ENCODE measurements at regions not wholly inside any gene's neighbourhood (a gene's known extent, or its start where the extent isn't known, plus 50 kb on each side); places are given as distances from the start of the nearest gene placed in this dataset.
"Not testable (repeated sequence)": the region's sequence is repeated elsewhere in the genome, so short reads cannot be mapped to it uniquely, and the experiment has no call there.

GRCh38 chr3:75840160-75840559 lies 54.8 kb upstream of the ZNF717 start:
- H3K4me1 ChIP-seq (ENCODE audit: control insufficient read depth, insufficient read depth, low read length); in situ Hi-C loops (cut with HindIII; ENCODE audit: low pct_unique_long_range_greater_than_20kb, low sequenced_read_pairs); intact Hi-C loops (cut with micrococcal nuclease; ENCODE audit: unreplicated experiment); POLR2A ChIA-PET; CTCF ChIA-PET; ATAC-seq; BruUV-seq (replicated peaks); H3K9me3 ChIP-seq (ENCODE audit: control insufficient read depth, insufficient read depth, low read depth, low read length); H3K27me3 ChIP-seq (ENCODE audit: control insufficient read depth, insufficient read depth, low read length); H3K4me3 ChIP-seq (ENCODE audit: low read depth in 2 of 2, low read length in 2 of 2); H3K36me3 ChIP-seq (ENCODE audit: control insufficient read depth, insufficient read depth, low read length); DNase-seq (ENCODE audit: low read depth, low spot score); H3K27ac ChIP-seq (ENCODE audit: low read length): not testable (repeated sequence)

- H3K9me3 ChIP-seq (ENCODE audit: control insufficient read depth, insufficient read depth, low read depth, low read length); H3K27ac ChIP-seq (ENCODE audit: low read length); H3K27me3 ChIP-seq (ENCODE audit: control insufficient read depth, insufficient read depth, low read length); DNase-seq (ENCODE audit: low read depth, low spot score); H3K4me3 ChIP-seq (ENCODE audit: low read depth in 2 of 2, low read length in 2 of 2); ATAC-seq; BruUV-seq (replicated peaks); H3K4me1 ChIP-seq (ENCODE audit: control insufficient read depth, insufficient read depth, low read length); H3K36me3 ChIP-seq (ENCODE audit: control insufficient read depth, insufficient read depth, low read length); intact Hi-C loops (cut with micrococcal nuclease; ENCODE audit: unreplicated experiment); POLR2A ChIA-PET; in situ Hi-C loops (cut with HindIII; ENCODE audit: low pct_unique_long_range_greater_than_20kb, low sequenced_read_pairs); CTCF ChIA-PET: not testable (repeated sequence)
Observed at GRCh38 chr3:75850301-75851008, 65.1 kb upstream of the ZNF717 start.

GRCh38 chr3:75863130-75863529 lies 77.8 kb upstream of the ZNF717 start:
- no peaks in the 10 kb centered on the region for H3K4me1 ChIP-seq (ENCODE audit: control insufficient read depth, insufficient read depth, low read length)
- ATAC-seq = no peak
- CTCF ChIA-PET = no interaction called here
- H3K27me3 ChIP-seq (ENCODE audit: control insufficient read depth, insufficient read depth, low read length) = no peaks in the 10 kb centered on the region
- no peaks in the 10 kb centered on the region for H3K9me3 ChIP-seq (ENCODE audit: control insufficient read depth, insufficient read depth, low read depth, low read length)
- no peaks in the 10 kb centered on the region for H3K36me3 ChIP-seq (ENCODE audit: control insufficient read depth, insufficient read depth, low read length)
- TF ChIP-seq TCF7L2 (IDR thresholded peaks at IDR 0.05; ENCODE audit: low read depth, low read length) (no peak), REST (IDR thresholded peaks at IDR 0.05; ENCODE audit: insufficient read depth in 1 of 2, low read depth in 2 of 2, low read length in 1 of 2) (no peak), CTCF (IDR thresholded peaks at IDR 0.05) (no peak), SIN3A (IDR thresholded peaks at IDR 0.05; ENCODE audit: borderline replicate concordance, insufficient read depth, low read depth, low read length) (no peak), POLR2AphosphoS5 (IDR thresholded peaks at IDR 0.05; ENCODE audit: low read depth, low read length) (no peak)
- no peak overlapping the region for H3K27ac ChIP-seq (ENCODE audit: low read length)
- in situ Hi-C loops (cut with HindIII; ENCODE audit: low pct_unique_long_range_greater_than_20kb, low sequenced_read_pairs) (no loop called here), intact Hi-C loops (cut with micrococcal nuclease; ENCODE audit: unreplicated experiment) (no loop called here)
- POLR2A ChIA-PET = no interaction called here
- no peak overlapping the region for H3K4me3 ChIP-seq (ENCODE audit: low read depth in 2 of 2, low read length in 2 of 2)
- no peak for DNase-seq (ENCODE audit: low read depth, low spot score)
- BruUV-seq (replicated peaks) = no TSS peak

All from Panc1 (cell line).